ENCODE measurements at regions not wholly inside any gene's neighbourhood (a gene's known extent, or its start where the extent isn't known, plus 50 kb on each side); places are given as distances from the start of the nearest gene placed in this dataset.

DNA sequence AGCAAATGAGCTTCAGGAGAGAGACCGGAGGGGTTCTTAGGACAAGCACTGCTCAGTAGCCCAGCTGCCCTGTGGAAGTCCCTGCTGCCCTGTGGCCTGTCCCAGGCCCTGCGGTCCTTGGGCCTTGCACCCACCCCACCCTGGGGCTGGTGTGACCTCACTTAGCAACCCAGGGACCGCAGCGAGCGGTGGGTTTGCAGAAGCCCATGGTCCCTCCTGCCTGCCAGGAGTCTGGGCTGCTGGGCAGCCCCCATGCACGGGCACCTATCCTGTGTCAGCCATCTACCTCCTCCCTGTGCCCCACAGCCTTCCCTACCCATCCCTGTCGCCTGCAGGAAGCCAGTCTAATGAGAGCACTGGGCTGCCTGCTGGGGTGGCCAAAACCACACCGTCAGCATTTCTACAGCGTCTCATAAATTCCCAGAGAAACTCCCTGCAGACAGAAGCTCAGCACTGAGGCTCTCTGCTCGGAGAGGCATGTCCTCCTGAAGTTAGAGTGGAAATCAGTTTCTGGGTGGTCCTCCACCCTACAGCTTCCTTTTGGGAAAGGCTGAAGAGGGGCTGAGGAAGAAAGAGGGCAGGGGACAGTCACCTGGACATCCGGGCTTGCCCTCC lies 231.1 kb upstream of the HS6ST1 start:
- H3K4me3 ChIP-seq (ENCODE audit: low read depth, low read length), result no peak overlapping the region
- TF ChIP-seq, protein P1, sequence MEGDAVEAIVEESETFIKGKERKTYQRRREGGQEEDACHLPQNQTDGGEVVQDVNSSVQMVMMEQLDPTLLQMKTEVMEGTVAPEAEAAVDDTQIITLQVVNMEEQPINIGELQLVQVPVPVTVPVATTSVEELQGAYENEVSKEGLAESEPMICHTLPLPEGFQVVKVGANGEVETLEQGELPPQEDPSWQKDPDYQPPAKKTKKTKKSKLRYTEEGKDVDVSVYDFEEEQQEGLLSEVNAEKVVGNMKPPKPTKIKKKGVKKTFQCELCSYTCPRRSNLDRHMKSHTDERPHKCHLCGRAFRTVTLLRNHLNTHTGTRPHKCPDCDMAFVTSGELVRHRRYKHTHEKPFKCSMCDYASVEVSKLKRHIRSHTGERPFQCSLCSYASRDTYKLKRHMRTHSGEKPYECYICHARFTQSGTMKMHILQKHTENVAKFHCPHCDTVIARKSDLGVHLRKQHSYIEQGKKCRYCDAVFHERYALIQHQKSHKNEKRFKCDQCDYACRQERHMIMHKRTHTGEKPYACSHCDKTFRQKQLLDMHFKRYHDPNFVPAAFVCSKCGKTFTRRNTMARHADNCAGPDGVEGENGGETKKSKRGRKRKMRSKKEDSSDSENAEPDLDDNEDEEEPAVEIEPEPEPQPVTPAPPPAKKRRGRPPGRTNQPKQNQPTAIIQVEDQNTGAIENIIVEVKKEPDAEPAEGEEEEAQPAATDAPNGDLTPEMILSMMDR (IDR thresholded peaks at IDR 0.05; ENCODE audit: insufficient read depth, low read length), result no peak
- DNase-seq (ENCODE audit: low read depth), result no peak

- no peak overlapping the region for H3K4me3 ChIP-seq (ENCODE audit: low read depth, low read length)
- no peak for DNase-seq (ENCODE audit: low read depth)
- TF ChIP-seq, protein P1 (IDR thresholded peaks at IDR 0.05; ENCODE audit: insufficient read depth, low read length), result no peak
Measured at GRCh38 chr2:128550389-128550788, 231.7 kb upstream of the HS6ST1 start.

DNA sequence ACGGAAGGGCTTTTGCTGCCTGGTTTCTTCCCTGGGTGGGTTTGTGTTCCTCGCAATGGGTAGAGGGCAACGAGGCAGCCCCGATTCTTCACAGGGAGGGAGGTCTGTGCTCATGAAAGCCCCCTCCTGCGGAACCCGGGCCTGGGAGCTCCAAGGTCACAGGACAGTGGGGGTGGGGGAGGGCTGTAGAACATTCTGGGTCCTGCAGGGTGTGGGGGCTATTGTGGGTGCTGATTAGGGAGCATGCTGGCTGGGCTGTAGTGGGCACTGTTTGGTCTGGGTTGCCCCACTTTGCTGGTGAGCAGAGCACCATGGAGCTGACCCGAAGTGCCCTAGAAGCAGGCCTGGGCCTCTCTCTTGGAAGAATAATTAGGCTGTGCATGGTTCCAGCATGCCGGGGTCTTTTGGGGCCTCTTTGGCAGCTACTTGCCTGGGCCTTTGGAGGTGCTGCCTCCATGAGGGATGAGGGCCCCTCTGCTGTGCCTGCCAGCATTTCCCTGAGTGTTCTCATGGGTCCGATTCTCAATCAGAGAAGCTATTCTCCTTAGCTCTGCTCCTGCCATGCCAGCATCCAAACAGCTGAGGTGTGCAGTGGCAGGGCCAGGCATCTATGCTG lies 232.2 kb upstream of the HS6ST1 start:
- no peak for DNase-seq (ENCODE audit: low read depth)
- H3K4me3 ChIP-seq (ENCODE audit: low read depth, low read length), result no peak overlapping the region
- TF ChIP-seq, protein P1 (IDR thresholded peaks at IDR 0.05; ENCODE audit: insufficient read depth, low read length), result no peak

- H3K4me3 ChIP-seq (ENCODE audit: low read depth, low read length), result no peak overlapping the region
- DNase-seq (ENCODE audit: low read depth), result no peak
- TF ChIP-seq, protein P1 (IDR thresholded peaks at IDR 0.05; ENCODE audit: insufficient read depth, low read length), result no peak
Measured at GRCh38 chr2:128551435-128551834, 232.8 kb upstream of the HS6ST1 start.

DNA sequence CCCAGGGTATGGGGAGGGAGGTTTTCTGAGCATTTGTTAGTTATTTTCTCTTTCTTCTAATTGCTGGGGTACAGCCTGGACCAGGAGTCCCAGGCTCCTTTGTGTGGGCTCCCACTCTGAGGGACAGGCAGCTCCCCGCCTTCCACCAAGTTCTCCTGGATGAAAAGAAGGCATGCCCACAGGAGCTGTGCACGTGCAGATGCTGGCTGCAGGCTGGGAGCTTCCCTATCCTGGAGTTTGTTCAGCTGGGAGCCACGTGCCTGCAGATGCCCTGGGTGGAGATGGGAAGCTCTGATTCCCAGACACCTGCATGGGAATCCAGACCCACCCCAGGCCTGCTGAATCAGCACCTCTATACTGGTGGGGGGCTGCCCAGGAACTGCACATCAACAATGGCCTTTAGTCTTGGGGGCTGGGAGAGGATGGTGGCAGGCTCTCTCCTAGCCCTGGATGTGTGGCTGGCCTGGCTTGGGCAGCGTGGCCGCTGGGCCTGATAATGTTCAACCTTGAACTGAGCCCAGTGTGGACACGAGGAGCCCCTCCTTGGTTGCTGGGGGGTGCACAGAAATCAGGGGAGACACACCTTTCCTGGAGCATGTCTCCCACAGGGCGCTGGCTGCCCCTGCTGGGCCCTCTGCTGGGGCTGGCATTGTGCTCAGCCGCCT lies 233.6 kb upstream of the HS6ST1 start:
- no peak for DNase-seq (ENCODE audit: low read depth)
- H3K4me3 ChIP-seq (ENCODE audit: low read depth, low read length), result no peak overlapping the region
- TF ChIP-seq, protein P1 (IDR thresholded peaks at IDR 0.05; ENCODE audit: insufficient read depth, low read length), result no peak

GRCh38 chr2:128552806-128553551 lies 234.3 kb upstream of the HS6ST1 start:
- DNase-seq (ENCODE audit: low read depth), result peak; percentile 17
- no peak overlapping the region for H3K4me3 ChIP-seq (ENCODE audit: low read depth, low read length)
- TF ChIP-seq, protein P1 (IDR thresholded peaks at IDR 0.05; ENCODE audit: insufficient read depth, low read length), result no peak

Data from fibroblast of the aortic adventitia (primary cell).